Fibroblast of lung (primary cell): ENCODE measurements at regions not wholly inside any gene's neighbourhood (a gene's known extent, or its start where the extent isn't known, plus 50 kb on each side); places are given as distances from the start of the nearest gene placed in this dataset.

ENCODE experiments used
- DNase-seq, 2 donors: peaks; one replicate each; pipeline versions ENCODE4 v3.0.0 to v3.0.0-alpha.2; 2010; ENCODE audit warnings: low read depth in 2 of 2
- H2AFZ ChIP-seq: 2 replicates; pipeline ENCODE4 v1.5.1; 2012; ENCODE audit warnings: low read length, control low read depth, inconsistent platforms
- H3K27ac ChIP-seq: 2 replicates; pipeline ENCODE4 v1.5.1; 2011; ENCODE audit warnings: low read length, control low read depth; ENCODE audit not compliant: insufficient read depth
- H3K27me3 ChIP-seq: 2 replicates; pipeline ENCODE4 v1.5.1; 2011; ENCODE audit warnings: mild to moderate bottlenecking, low read length; ENCODE audit not compliant: control insufficient read depth, insufficient read depth
- H3K36me3 ChIP-seq: 2 replicates; pipeline ENCODE4 v1.5.1; 2011; ENCODE audit warnings: low read length; ENCODE audit not compliant: control insufficient read depth, insufficient read depth
- H3K4me1 ChIP-seq: 2 replicates; pipeline ENCODE4 v1.5.1; 2011; ENCODE audit warnings: low read length; ENCODE audit not compliant: control insufficient read depth, insufficient read depth; ENCODE audit errors: extremely low read depth
- H3K4me2 ChIP-seq: 2 replicates; pipeline ENCODE4 v1.5.1; 2011; ENCODE audit warnings: low read length, control low read depth; ENCODE audit not compliant: insufficient read depth; ENCODE audit errors: extremely low read depth
- H3K4me3 ChIP-seq, 4 experiments: fragments of 200-600 bp in 1 of 4; sonication (generic) in 1 of 4; replicated peaks in 1 of 4; 2 replicates each; pipeline ENCODE4 v1.5.1; 2011 to 2016; ENCODE audit warnings: low read length in 4 of 4, low read depth in 3 of 4, mild to moderate bottlenecking in 3 of 4, control low read depth in 2 of 4, inconsistent platforms in 1 of 4, mixed read lengths in 1 of 4; ENCODE audit not compliant: insufficient read depth in 1 of 4; ENCODE audit errors: control extremely low read depth in 1 of 4
- H3K79me2 ChIP-seq: 2 replicates; pipeline ENCODE4 v1.5.1; 2012; ENCODE audit warnings: mild to moderate bottlenecking, low read length, inconsistent platforms; ENCODE audit not compliant: control insufficient read depth, insufficient read depth
- H3K9ac ChIP-seq: 2 replicates; pipeline ENCODE4 v1.5.1; 2011; ENCODE audit warnings: mild to moderate bottlenecking, low read length, control low read depth; ENCODE audit not compliant: insufficient read depth
- H3K9me3 ChIP-seq: 2 replicates; pipeline ENCODE4 v1.5.1; 2012; ENCODE audit warnings: low read depth, low read length; ENCODE audit not compliant: control insufficient read depth, insufficient read depth
- H4K20me1 ChIP-seq: 2 replicates; pipeline ENCODE4 v1.5.1; 2011; ENCODE audit warnings: low read length; ENCODE audit not compliant: control insufficient read depth, insufficient read depth; ENCODE audit errors: extremely low read depth
- CTCF ChIP-seq, 2 donors: IDR thresholded peaks in 1 of 2; conservative IDR thresholded peaks in 1 of 2; 1 replicate in 1 of 2; 2 replicates in 1 of 2; pipeline ENCODE4 v1.5.1; 2011 to 2012; ENCODE audit warnings: low read length in 2 of 2, control low read depth in 1 of 2, inconsistent platforms in 1 of 2, low read depth in 1 of 2, mild to moderate bottlenecking in 1 of 2
- EZH2 ChIP-seq: IDR thresholded peaks from 2 replicates; pipeline ENCODE4 v1.5.1; 2012; ENCODE audit warnings: low read length, control low read depth, mild to moderate bottlenecking; ENCODE audit errors: missing control alignments

GRCh38 chrX:39450234-39450977 lies 647.4 kb downstream of the BCOR start:
- no peak overlapping the region for H3K27ac ChIP-seq
- no peaks in the 10 kb centered on the region for H3K36me3 ChIP-seq
- no peaks in the 10 kb centered on the region for H3K4me1 ChIP-seq
- no peaks in the 10 kb centered on the region for H4K20me1 ChIP-seq
- H2AFZ ChIP-seq: no peak overlapping the region
- no peak overlapping the region for H3K4me3 ChIP-seq
- H3K9me3 ChIP-seq: no peaks in the 10 kb centered on the region
- DNase-seq: no peak
- no peak overlapping the region for H3K4me2 ChIP-seq
- TF ChIP-seq CTCF (conservative IDR thresholded peaks at IDR 0.05 in 1 of 2, IDR thresholded peaks at IDR 0.05 in 1 of 2; ENCODE audit: low read depth in 1 of 2, low read length in 2 of 2) (no peak), EZH2 (no peak)
- no peak overlapping the region for H3K9ac ChIP-seq
- H3K27me3 ChIP-seq: no peaks in the 10 kb centered on the region
- H3K79me2 ChIP-seq: no peaks in the 10 kb centered on the region

GRCh38 chrX:39451046-39451445 lies 646.7 kb downstream of the BCOR start:
- no peak overlapping the region for H3K9ac ChIP-seq
- no peaks in the 10 kb centered on the region for H3K79me2 ChIP-seq
- H3K27ac ChIP-seq: no peak overlapping the region
- H3K4me2 ChIP-seq: no peak overlapping the region
- H3K4me3 ChIP-seq: no peak overlapping the region
- H2AFZ ChIP-seq: no peak overlapping the region
- no peaks in the 10 kb centered on the region for H3K27me3 ChIP-seq
- no peaks in the 10 kb centered on the region for H4K20me1 ChIP-seq
- H3K9me3 ChIP-seq: no peaks in the 10 kb centered on the region
- no peak for DNase-seq
- H3K4me1 ChIP-seq: no peaks in the 10 kb centered on the region
- TF ChIP-seq EZH2: no peak
- no peak for TF ChIP-seq CTCF (conservative IDR thresholded peaks at IDR 0.05 in 1 of 2, IDR thresholded peaks at IDR 0.05 in 1 of 2; ENCODE audit: low read depth in 1 of 2, low read length in 2 of 2)
- no peaks in the 10 kb centered on the region for H3K36me3 ChIP-seq

- Histone ChIP-seq H2AFZ (no peak overlapping the region), H3K4me1 (no peaks in the 10 kb centered on the region), H3K79me2 (no peaks in the 10 kb centered on the region), H3K9me3 (no peaks in the 10 kb centered on the region), H4K20me1 (no peaks in the 10 kb centered on the region), H3K27ac (no peak overlapping the region), H3K4me2 (no peak overlapping the region), H3K9ac (no peak overlapping the region), H3K4me3 (no peak overlapping the region), H3K27me3 (no peaks in the 10 kb centered on the region), H3K36me3 (no peaks in the 10 kb centered on the region)
- no peak for DNase-seq
- TF ChIP-seq EZH2 (no peak), CTCF (conservative IDR thresholded peaks at IDR 0.05 in 1 of 2, IDR thresholded peaks at IDR 0.05 in 1 of 2; ENCODE audit: low read depth in 1 of 2, low read length in 2 of 2) (no peak)
Measured at GRCh38 chrX:39452401-39452800, 645.4 kb downstream of the BCOR start.
